HG02943 (cell line): ENCODE measurements at regions not wholly inside any gene's neighbourhood (a gene's known extent, or its start where the extent isn't known, plus 50 kb on each side); places are given as distances from the start of the nearest gene placed in this dataset.

Experiments used
- ATAC-seq: cut with Tn5 transposase; IDR thresholded peaks from one replicate; pipeline ENCODE4 v1.9.1; 2021; ENCODE audit warnings: mild to moderate bottlenecking, low read depth, moderate library complexity; ENCODE audit not compliant: unreplicated experiment

DNA sequence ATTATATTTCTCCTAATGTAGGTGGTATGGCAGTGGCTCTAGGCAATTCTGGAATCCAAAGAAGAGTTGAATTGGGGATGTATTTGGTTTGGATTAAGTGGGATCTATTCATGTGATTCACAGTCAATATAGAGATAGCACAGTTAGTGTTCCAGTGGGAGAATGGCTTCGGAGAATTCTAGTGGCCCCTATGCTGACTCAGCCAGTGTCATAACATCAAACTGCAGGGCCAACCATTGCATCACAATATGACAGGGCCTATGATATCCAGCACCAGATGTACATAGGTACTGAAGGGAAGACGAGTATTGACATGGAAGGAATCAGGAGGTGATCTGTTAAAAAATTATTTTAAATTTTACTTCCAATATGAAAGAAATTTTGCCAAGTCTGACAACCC, 302.8 kb upstream of the UBE2E2 start:
- ATAC-seq, result no peak

DNA sequence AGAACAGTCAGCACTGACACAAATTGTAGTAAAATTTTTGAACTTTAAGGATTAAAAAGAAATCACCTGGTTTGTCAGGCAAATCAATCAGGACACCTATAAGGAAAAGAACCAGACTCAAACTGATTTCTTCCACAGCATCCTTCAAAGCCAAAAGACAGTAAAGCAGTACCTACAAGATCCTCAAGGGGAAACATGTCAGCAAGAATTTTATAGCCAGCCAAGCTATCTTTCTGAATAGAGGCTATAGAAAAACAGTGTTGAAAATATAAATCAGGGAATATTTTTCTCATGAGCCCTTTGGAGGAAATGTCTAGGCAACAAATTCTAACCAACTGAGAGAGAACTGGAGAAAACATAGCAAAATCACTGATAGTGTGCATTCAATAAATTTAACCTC, 301.4 kb upstream of the UBE2E2 start:
- ATAC-seq, result no peak

DNA sequence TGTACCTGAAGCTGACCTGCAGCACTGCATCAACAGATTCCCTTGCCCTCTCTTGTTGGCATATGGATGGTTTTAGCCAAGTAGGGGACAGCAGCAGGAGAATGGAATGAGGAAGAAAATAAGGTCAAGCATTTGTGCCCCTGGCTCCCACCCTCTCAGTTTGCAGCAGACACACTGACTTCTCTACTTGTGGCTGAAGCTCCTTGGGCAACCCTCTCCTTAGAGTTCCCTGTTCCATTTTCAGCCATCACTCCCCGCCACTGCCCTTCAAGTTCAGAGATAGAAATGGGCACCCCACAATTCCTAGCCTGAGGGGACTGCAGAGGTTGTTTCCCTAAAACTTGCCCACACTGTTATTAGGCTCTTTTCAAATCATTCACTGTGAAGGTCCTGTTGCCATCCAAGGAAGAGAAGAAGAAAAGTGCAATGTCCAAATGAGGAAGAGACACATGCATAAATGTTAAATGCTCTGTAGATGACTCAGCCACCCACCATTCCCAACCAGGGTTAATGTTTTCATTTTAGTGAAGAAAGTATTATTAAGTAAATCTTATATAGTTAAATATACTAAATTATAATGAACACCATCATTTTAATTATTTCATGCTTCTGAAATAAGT, 295.9 kb upstream of the UBE2E2 start:
- ATAC-seq, result no peak

DNA sequence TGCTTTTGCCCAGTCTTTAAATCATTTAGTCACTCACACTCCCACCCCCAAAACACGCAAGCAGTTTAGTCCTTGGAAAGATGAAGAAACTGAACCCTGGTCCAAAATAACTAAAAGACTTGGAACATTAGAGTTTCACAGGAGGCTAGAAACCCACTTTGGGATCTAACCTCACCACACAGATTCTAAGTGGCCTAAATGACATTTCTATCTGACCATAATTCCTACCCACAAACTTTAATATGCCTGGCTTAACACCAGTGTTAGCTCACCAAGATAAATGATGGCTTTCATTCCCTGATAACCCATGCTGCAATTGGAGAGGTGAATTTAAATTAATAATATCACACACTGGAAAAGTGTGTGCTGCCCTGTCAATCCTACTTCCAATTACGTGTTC, 295.3 kb upstream of the UBE2E2 start:
- no peak for ATAC-seq

DNA sequence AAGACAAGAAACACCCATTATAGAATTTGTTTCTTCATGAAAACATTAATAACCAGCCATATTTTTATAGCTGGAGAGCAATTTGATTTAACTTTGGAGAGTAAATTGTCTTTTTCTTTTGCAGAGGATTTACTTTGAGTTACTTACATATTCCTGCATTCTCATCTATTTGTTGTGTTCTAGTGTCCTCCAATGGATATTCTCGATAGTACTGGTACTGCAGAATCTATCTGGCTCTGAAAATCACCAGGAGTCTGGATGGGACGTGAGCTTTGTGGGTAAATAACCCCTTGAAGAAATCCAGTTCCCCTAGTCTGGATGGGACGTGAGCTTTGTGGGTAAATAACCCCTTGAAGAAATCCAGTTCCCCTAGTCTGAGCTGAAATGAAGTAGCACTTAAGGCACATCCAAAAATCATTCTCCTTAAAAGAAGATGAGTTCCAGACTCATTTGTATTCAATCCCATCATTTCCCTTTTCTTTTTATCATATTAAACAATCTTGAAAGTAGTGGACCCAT, 294.1 kb upstream of the UBE2E2 start:
- no peak for ATAC-seq

DNA sequence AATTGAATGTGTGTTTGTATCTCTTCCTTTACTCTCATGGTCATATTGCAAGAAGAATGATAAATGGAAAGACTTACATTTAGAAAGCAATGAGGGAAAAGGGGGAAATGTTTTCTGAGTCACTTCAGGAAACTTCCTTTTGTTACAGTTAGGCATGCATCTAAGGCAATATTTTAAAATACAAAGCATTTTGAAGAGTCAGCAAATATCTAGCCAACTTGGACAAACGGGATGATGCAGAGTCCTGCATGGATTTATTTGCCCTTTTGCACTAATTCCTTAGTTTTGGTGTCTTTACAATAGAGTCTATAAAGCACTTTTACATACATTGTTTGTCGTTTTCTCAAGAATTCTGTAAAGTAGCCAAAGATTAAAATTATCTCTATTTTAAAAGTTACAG, 286.2 kb upstream of the UBE2E2 start:
- ATAC-seq, result no peak

DNA sequence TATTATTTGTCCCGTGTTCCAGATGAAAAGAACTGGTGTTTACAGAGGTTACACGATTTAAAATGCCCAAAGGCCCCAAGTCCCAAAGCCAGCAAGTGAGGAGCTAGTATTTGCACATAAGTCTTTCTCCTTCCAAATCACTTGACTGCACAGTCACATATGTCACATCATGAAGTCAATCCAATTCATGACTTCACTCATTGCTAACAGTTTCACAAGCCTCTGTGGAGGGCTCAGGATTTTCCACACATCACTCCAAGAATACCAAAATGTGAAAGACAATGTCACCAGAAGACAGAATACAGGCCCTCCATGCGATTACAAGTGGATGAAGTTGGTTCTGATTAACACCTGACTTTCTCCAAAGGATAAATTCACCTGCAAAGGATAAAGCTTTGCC, 283.1 kb upstream of the UBE2E2 start:
- ATAC-seq, result no peak

DNA sequence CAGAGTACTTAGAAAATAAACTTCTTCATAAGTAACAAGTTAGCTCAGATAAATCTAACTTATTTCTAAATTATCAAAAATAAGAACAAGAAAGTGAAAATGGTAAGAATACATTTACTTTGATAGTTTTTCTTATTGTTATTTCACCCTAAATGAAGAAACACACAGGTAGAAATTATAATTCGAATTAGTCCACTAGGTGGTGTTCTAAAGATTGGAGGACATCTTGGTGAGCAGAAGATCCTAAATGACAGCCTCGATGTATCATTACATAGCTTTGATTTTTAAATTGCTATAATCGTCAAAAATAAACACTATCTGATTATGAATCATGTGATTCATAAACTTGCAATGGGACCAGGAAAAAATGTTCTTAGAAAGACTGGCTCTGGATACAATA, 280.8 kb upstream of the UBE2E2 start:
- ATAC-seq, result no peak

DNA sequence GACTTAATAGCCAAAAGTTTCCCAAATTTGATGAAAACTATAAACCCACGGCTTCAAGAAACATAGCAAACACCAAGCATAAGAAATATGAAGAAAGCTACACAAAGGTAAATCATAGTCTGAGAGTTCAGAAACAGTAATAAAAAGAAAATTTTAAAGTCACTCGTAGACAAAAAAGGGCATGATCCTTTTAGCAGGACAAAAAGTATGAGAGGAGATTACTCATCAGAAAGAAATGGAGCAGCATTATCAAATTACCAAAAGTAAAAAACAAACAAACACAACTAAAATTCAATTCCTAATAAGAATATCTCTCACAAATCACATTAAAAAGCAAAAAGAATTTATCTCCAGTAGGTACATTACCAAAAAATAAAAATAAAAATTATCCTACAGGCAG, 279.4 kb upstream of the UBE2E2 start:
- no peak for ATAC-seq

DNA sequence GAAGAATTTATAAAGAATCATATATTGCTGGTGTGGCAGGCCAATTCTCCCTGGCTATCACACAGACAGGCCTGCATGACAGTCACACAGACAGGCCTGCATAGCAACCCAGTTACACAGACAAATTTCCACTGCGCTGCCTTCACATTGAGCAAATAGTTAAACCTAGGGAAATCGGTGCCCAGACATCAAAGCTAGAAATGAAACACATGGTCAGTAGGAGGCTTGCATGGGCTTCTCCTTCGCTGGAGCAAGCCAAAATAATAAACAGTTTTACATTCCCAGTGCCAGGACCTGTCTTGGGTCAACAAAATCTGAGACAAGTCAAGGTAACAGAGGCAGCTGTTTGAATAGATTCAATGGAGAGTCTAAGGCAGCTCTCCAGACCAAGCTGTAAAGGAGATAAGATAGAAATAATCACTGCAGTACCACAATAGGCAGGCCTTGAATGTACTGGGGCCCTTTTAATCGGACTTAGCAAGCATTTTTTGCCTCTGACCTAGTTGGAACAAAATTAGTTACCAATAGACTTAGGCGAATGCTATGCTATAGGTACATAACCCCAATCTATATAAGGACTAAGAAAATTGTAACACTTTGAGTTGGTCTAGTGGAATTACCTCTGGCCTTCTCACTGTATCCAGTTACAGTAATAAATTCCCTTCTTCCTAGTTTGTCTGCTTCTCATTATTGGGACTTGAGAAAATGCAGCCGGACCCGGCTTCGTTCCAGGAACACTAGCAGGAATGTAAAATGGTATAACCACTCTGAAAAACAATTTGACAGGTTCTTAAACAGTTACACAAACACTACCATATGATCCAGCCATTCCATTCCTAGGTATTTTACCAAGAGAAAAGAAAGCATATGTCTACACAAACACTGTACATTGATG, 274.7 kb upstream of the UBE2E2 start:
- no peak for ATAC-seq

DNA sequence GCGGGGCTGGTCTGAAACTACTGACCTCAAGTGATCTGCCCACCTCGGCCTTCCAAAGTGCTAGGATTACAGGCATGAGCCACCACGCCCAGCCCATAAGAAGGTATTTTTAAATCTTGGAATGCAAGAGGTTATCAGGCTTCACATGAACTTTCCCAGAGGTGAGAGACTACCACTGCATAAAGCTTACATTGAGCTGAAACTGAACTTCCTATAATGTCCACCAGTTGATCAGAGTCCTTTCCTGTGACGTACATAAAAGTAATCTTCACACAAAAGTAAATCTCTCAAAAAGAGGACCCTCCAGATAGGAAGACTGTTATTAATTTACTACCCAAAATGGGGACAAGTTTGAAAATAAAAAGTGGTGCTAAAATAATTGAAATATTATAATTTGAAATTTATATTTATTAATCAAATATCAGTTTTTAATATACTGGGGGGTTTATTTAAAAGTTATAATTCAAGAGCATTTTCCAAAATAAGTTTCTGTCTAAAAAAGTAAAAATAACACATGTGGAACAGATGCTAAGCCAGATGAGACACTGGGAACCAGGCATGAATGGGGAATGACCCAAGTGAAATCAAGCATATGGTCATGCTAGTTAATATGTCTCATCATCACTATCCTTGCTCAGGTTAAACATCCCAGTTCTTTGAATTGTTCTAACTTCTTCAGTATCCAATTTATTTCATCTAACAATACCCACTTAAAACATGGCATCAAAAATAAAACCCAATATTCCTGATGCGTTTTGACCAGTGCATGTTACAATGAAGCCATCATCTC, 269.9 kb upstream of the UBE2E2 start:
- ATAC-seq, result no peak

DNA sequence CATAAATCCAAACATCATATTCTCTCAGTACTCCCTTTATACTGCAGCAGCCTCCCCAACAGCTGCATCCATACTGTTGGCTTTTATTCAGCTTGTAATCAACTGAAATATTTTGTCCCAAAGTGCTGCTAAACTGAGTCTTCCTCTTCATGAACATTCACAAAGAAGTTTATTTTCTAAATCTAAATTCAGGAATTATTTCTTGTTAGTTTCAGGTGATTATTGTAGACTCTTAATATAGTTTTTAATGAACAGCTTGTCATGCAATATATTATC, 269.3 kb upstream of the UBE2E2 start:
- ATAC-seq, result no peak

DNA sequence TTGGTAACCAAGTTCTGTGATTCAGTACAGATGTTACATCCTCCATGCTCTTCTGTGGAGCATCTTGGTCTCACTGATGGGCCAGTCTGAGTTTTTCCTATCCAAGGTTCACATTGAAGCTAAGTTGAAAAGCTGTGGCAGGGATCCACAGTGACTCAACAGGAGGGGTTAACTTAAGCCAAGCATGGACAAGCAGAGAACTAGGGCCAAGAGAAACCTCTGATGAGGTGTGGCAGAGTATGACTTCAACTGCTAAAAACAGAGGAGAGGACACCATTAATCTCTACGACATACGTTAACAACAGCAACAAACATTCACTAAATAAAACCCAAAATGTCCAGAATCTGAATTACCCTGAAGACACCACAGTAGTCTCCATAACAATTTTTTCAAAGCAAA, 268.1 kb upstream of the UBE2E2 start:
- no peak for ATAC-seq

DNA sequence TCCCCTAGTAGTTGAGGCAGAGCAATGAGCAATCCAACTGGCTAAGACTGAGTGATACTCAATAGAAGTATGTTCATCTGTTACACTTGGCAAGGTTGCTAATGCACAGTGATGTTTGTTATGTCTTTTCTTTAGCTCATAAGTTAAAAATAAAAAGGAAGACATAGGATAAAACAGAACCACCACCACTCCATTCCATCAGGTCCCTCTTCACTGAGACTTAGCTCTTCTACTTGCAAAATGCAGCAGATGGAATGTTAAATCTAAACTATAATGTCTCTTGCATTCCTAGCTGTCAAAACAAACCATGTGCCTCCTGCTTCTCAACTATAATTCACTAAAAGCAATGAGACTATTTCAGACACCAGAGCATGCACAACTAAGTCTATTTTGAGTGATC, 265.6 kb upstream of the UBE2E2 start:
- no peak for ATAC-seq

DNA sequence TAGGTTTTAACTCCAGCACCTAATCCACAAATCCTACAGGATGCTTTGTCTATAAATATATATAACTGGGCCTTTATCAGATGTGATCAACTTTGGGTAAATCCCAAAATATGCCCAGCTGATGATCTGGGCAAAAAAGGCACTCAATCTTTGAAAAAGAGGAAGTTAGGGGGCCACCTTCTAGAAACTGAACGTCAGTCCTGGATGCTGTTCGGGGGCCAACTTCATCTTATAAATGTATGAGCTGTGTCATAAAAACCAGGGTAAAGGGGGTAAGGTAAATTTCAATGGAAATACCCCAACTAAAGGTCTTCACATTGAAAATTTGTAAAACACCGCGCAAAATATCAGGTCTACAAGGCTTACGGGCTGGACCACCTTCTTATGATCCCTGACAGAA, 264.4 kb upstream of the UBE2E2 start:
- ATAC-seq, result no peak

DNA sequence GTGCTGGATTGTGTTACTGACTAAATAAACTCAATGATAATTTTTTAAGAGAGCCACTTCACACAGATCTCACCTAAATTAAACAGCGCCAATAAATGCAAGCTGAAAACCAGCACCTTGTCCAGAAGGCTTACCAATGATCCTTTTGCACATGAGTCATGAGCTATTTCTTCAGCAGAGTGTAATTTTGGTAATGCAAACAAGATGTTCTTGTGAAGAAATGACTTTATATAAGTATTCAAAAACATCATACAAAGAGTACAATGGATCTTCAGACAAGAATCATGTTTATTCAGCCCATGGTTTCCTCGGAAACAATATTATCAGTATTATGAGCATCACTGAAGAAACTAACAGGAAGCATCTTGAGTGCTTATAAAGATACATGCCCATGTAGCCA, 263.8 kb upstream of the UBE2E2 start:
- ATAC-seq, result no peak

DNA sequence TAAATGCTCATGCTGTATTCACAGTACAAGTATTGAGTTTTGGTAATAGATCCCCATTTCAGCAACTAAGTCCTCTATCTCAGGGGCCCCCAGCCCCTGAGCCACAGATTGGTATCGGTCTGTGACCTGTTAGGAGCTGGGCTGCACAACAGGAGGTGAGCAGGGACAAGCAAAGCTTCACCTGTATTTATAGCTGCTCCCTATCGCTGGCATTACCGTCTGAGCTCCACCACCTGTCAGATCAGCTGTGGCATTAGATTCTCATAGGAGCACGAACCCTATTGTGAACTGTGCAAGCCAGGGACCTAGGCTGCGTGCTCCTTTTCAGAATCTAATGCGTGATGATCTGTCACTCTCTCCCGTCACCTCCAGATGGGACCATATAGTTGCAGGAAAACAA, 262.8 kb upstream of the UBE2E2 start:
- ATAC-seq, result no peak

DNA sequence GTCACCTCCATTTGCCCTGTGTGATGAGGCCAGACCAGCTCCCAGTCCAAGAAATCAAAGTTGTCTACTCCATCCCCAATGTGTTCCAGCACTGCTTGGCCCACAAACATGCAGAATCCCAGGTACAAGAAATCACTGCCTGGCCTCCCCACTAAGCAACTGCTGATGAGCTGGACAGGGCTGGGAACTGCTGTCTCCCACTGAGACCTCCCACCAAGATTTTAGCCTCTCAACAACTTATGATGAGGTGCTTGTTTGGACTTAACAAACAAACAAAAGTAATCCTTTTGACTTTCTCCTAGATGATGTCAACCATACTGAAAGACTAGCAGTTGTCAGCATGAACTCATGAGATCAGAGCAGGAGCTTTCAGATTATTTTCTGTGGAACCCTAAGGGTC, 260.1 kb upstream of the UBE2E2 start:
- no peak for ATAC-seq

DNA sequence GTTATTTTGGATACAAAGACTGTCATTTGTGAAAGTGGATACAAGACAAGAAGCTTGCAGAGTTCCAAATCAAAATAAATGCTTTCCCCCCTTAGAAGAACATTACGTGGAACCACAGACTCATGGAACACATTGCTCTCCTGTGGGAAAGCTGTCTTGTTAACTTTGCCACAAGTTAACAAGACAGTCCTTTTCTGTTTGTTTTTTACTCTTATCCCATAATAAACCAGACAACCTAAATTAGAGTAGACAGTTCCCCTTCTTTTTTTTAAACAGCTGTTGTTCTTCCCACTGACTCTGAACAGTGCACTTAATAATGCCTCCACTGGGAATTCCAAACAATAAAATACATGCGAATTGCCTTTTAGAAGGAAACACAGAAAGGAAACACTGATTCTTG, 255.3 kb upstream of the UBE2E2 start:
- ATAC-seq, result no peak

DNA sequence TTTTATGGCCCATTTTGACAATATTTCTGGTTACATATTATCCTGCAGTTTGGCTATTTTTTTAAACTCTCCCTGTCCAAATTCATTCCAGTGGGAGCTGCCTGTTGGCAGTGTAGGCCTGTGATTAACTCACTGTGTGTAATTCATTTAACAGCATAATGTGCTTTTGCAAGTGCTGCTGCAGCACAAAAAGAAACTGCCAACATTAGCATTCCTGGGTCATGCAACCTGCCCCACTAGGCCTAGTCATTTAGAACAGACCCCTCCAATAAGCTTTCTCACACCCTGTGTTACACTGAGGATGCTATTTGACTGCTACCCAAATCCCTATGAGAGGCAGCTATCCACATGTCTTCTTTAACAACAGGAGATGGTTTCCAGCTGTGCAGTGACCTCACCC, 251.2 kb upstream of the UBE2E2 start:
- no peak for ATAC-seq

DNA sequence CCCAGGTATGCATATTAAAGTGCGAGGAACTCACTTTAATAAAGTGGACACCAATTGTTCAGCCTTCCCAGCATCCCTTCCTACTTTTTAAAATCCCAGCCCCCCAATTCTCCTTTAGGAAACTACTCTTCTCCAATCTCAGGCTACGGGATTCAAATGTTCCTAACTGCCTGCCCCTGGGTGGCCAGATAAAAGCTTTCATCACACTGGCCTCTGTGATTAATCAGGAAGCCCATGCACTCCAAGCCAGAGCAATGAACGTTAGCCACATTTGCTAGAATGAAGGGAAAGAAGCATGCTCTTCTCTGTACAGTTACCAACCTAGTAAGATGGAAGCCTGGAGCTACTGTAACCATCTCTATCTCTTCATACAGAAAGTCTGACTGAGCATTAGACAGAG, 250.3 kb upstream of the UBE2E2 start:
- no peak for ATAC-seq

DNA sequence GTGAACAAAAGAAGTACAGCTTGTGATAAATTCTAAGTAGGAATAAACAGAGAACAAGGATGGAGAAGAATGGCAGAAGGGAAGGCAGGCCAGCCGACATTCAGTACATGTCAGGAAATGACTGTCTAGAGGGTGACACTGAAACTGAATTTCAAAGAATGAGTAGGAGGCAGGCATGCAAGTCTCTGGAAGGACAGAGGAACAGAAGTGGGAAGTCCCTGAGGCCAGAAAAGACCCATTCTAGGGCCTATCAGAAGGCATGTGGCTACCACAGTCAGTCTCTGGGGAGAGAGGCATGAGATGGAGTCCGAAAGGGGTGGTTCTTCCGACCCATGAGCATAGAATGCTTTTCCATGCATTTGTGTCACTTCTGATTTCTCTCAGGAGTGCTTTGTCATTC, 243.5 kb upstream of the UBE2E2 start:
- peak; percentile 90 for ATAC-seq
